ENCODE measurements at regions not wholly inside any gene's neighbourhood (a gene's known extent, or its start where the extent isn't known, plus 50 kb on each side); places are given as distances from the start of the nearest gene placed in this dataset.

GRCh38 chr5:176740702-176741496 lies 69.5 kb upstream of the UNC5A start:
- Mint-ChIP-seq H3K4me1 (peaks cover 31 to 43% of the 10 kb centered on the region in 2 donors), H3K27ac (no peak overlapping the region), H3K27me3 (ENCODE audit: low read depth in 2 of 2) (peaks cover 42 to 56% of the 10 kb centered on the region in 2 donors), H3K4me3 (no peak overlapping the region), H3K9me3 (no peaks in the 10 kb centered on the region), H3K36me3 (no peaks in the 10 kb centered on the region)
- WGBS (ENCODE audit: insufficient coverage) = 81% methylated on average over 24 of the region's 24 CpGs
- H3K27ac ChIP-seq (ENCODE audit: low read length) = no peak overlapping the region
- H3K27me3 ChIP-seq (ENCODE audit: control insufficient read depth, insufficient read depth, low read length) = peaks cover 20% of the 10 kb centered on the region
- no peak overlapping the region for H3K4me3 ChIP-seq (ENCODE audit: low read length)
- DNase-seq (peak in 1 of 2 donors; percentile 9), ATAC-seq (no peak)
- peaks cover 31% of the 10 kb centered on the region for H3K4me1 ChIP-seq (ENCODE audit: control insufficient read depth, insufficient read depth, low read length)
- H3K9me3 ChIP-seq (ENCODE audit: control insufficient read depth, insufficient read depth, low read length) = no peaks in the 10 kb centered on the region
- intact Hi-C loops (cut with micrococcal nuclease) = no loop called here
- H3K36me3 ChIP-seq (ENCODE audit: control insufficient read depth, insufficient read depth, low read length) = no peaks in the 10 kb centered on the region
- TF ChIP-seq CTCF (IDR thresholded peaks at IDR 0.05) = no peak

- Mint-ChIP-seq H3K4me1 (peaks cover 36 to 48% of the 10 kb centered on the region in 2 donors), H3K36me3 (no peaks in the 10 kb centered on the region), H3K27me3 (ENCODE audit: low read depth in 2 of 2) (peaks cover 48 to 61% of the 10 kb centered on the region in 2 donors), H3K4me3 (no peak overlapping the region), H3K27ac (no peak overlapping the region), H3K9me3 (no peaks in the 10 kb centered on the region)
- 75% methylated on average over 11 of the region's 11 CpGs for WGBS (ENCODE audit: insufficient coverage)
- H3K4me1 ChIP-seq (ENCODE audit: control insufficient read depth, insufficient read depth, low read length) = peaks cover 38% of the 10 kb centered on the region
- ATAC-seq (peak in 2 of 3 donors; percentile 29 to 62), DNase-seq (peak in 1 of 2 donors; percentile 28)
- TF ChIP-seq CTCF (IDR thresholded peaks at IDR 0.05) = no peak
- intact Hi-C loops (cut with micrococcal nuclease) = no loop called here
- no peaks in the 10 kb centered on the region for H3K36me3 ChIP-seq (ENCODE audit: control insufficient read depth, insufficient read depth, low read length)
- no peak overlapping the region for H3K4me3 ChIP-seq (ENCODE audit: low read length)
- H3K27ac ChIP-seq (ENCODE audit: low read length) = no peak overlapping the region
- H3K9me3 ChIP-seq (ENCODE audit: control insufficient read depth, insufficient read depth, low read length) = no peaks in the 10 kb centered on the region
- H3K27me3 ChIP-seq (ENCODE audit: control insufficient read depth, insufficient read depth, low read length) = peaks cover 25% of the 10 kb centered on the region
Observed at GRCh38 chr5:176741561-176742211, 68.7 kb upstream of the UNC5A start.

- Histone ChIP-seq H3K27ac (ENCODE audit: low read length) (no peak overlapping the region), H3K36me3 (ENCODE audit: control insufficient read depth, insufficient read depth, low read length) (no peaks in the 10 kb centered on the region), H3K4me1 (ENCODE audit: control insufficient read depth, insufficient read depth, low read length) (peaks cover 38% of the 10 kb centered on the region), H3K4me3 (ENCODE audit: low read length) (no peak overlapping the region), H3K9me3 (ENCODE audit: control insufficient read depth, insufficient read depth, low read length) (no peaks in the 10 kb centered on the region), H3K27me3 (ENCODE audit: control insufficient read depth, insufficient read depth, low read length) (peaks cover 30% of the 10 kb centered on the region)
- no peak for DNase-seq
- peak in 1 of 3 donors; percentile 17 for ATAC-seq
- peaks cover 36 to 48% of the 10 kb centered on the region in 2 donors for H3K4me1 Mint-ChIP-seq
- H3K27me3 Mint-ChIP-seq (ENCODE audit: low read depth in 2 of 2) = peaks cover 53 to 66% of the 10 kb centered on the region in 2 donors
- 76% methylated on average over 6 of the region's 10 CpGs for WGBS (ENCODE audit: insufficient coverage)
- no peak for TF ChIP-seq CTCF (IDR thresholded peaks at IDR 0.05)
- no peaks in the 10 kb centered on the region for H3K36me3 Mint-ChIP-seq
- H3K9me3 Mint-ChIP-seq = no peaks in the 10 kb centered on the region
- H3K27ac Mint-ChIP-seq = no peak overlapping the region
- intact Hi-C loops (cut with micrococcal nuclease) = no loop called here
- no peak overlapping the region for H3K4me3 Mint-ChIP-seq
Observed at GRCh38 chr5:176742246-176743105, 67.9 kb upstream of the UNC5A start.

Data from natural killer cell (primary cell).